ENCODE measurements at regions not wholly inside any gene's neighbourhood (a gene's known extent, or its start where the extent isn't known, plus 50 kb on each side); places are given as distances from the start of the nearest gene placed in this dataset.
"Not testable (repeated sequence)": the region's sequence is repeated elsewhere in the genome, so short reads cannot be mapped to it uniquely, and the experiment has no call there.

GRCh38 chr4:55707991-55708390, 71.9 kb upstream of the NMU start:
- not testable (repeated sequence) for H4K20me1 ChIP-seq (replicated peaks; ENCODE audit: insufficient read depth); H3K4me1 Mint-ChIP-seq; H3K4me3 ChIP-seq; ATAC-seq; H3K4me2 ChIP-seq; H3K27me3 Mint-ChIP-seq (ENCODE audit: insufficient read depth, low read depth, poor library complexity); H3K27me3 ChIP-seq (ENCODE audit: insufficient read depth); H3K36me3 ChIP-seq (ENCODE audit: insufficient read depth); H2AFZ ChIP-seq; H3K27ac Mint-ChIP-seq; H3K79me2 ChIP-seq (replicated peaks; ENCODE audit: insufficient read depth); H3K9me2 ChIP-seq (ENCODE audit: insufficient read depth); H3K4me3 Mint-ChIP-seq; H3F3A ChIP-seq (replicated peaks; ENCODE audit: low read depth); DNase-seq (ENCODE audit: low spot score); H3K27ac ChIP-seq (ENCODE audit: low read depth); H3K4me1 ChIP-seq (ENCODE audit: insufficient read depth)
- Mint-ChIP-seq H3K36me3 (ENCODE audit: low read depth) (peaks cover 17% of the 10 kb centered on the region), H3K9me3 (peaks cover 21% of the 10 kb centered on the region)

GRCh38 chr4:55712835-55713234, 76.7 kb upstream of the NMU start:
- not testable (repeated sequence) for DNase-seq (ENCODE audit: low spot score); H3K4me1 Mint-ChIP-seq; H3K27ac Mint-ChIP-seq; H3K27me3 ChIP-seq (ENCODE audit: insufficient read depth); H3K4me3 ChIP-seq; H3F3A ChIP-seq (replicated peaks; ENCODE audit: low read depth); H3K27me3 Mint-ChIP-seq (ENCODE audit: insufficient read depth, low read depth, poor library complexity); H3K27ac ChIP-seq (ENCODE audit: low read depth); H3K36me3 ChIP-seq (ENCODE audit: insufficient read depth); H3K4me3 Mint-ChIP-seq; H3K4me2 ChIP-seq; H2AFZ ChIP-seq; H3K4me1 ChIP-seq (ENCODE audit: insufficient read depth); ATAC-seq; H3K9me2 ChIP-seq (ENCODE audit: insufficient read depth); H4K20me1 ChIP-seq (replicated peaks; ENCODE audit: insufficient read depth); H3K79me2 ChIP-seq (replicated peaks; ENCODE audit: insufficient read depth)
- peaks cover 13% of the 10 kb centered on the region for H3K9me3 Mint-ChIP-seq
- H3K36me3 Mint-ChIP-seq (ENCODE audit: low read depth): peaks cover 11% of the 10 kb centered on the region

GRCh38 chr4:55721651-55722050, 85.6 kb upstream of the NMU start:
- Histone ChIP-seq H3K36me3 (ENCODE audit: insufficient read depth) (no peaks in the 10 kb centered on the region), H3K4me1 (ENCODE audit: insufficient read depth) (no peaks in the 10 kb centered on the region), H3K79me2 (replicated peaks; ENCODE audit: insufficient read depth) (no peaks in the 10 kb centered on the region), H3K4me2 (no peak overlapping the region), H3K9me2 (ENCODE audit: insufficient read depth) (no peaks in the 10 kb centered on the region), H3K27me3 (ENCODE audit: insufficient read depth) (no peaks in the 10 kb centered on the region), H4K20me1 (replicated peaks; ENCODE audit: insufficient read depth) (no peaks in the 10 kb centered on the region), H3F3A (replicated peaks; ENCODE audit: low read depth) (no peaks in the 10 kb centered on the region), H3K4me3 (no peak overlapping the region), H2AFZ (no peak overlapping the region), H3K27ac (ENCODE audit: low read depth) (no peak overlapping the region)
- Mint-ChIP-seq H3K36me3 (ENCODE audit: low read depth) (no peaks in the 10 kb centered on the region), H3K4me3 (no peak overlapping the region), H3K9me3 (no peaks in the 10 kb centered on the region), H3K4me1 (no peaks in the 10 kb centered on the region), H3K27ac (no peak overlapping the region), H3K27me3 (ENCODE audit: insufficient read depth, low read depth, poor library complexity) (peaks cover 1% of the 10 kb centered on the region)
- no peak for TF ChIP-seq ZNF114 (CRISPR knock-in tag; IDR thresholded peaks at IDR 0.05)
- no peak for TF ChIP-seq REST (IDR thresholded peaks at IDR 0.05; ENCODE audit: unreplicated experiment)
- TF ChIP-seq NANOG (IDR thresholded peaks at IDR 0.05; ENCODE audit: borderline replicate concordance): no peak
- TF ChIP-seq EZH2 (IDR thresholded peaks at IDR 0.05; ENCODE audit: low read depth, unreplicated experiment): no peak
- no peak for TF ChIP-seq ZNF331 (CRISPR knock-in tag; IDR thresholded peaks at IDR 0.05; ENCODE audit: low read depth)
- TF ChIP-seq EZH2phosphoT487 (IDR thresholded peaks at IDR 0.05; ENCODE audit: unreplicated experiment): no peak
- no peak for TF ChIP-seq CREB1 (CRISPR knock-in tag; IDR thresholded peaks at IDR 0.05; ENCODE audit: low read depth)
- no peak for TF ChIP-seq POLR2AphosphoS5 (IDR thresholded peaks at IDR 0.05; ENCODE audit: low read depth)
- TF ChIP-seq CTCF (conservative IDR thresholded peaks at IDR 0.05; ENCODE audit: low read depth in 2 of 2): no peak
- no peak for ATAC-seq
- no peak for DNase-seq (ENCODE audit: low spot score)
